Osteoblast (primary cell): ENCODE measurements at regions not wholly inside any gene's neighbourhood (a gene's known extent, or its start where the extent isn't known, plus 50 kb on each side); places are given as distances from the start of the nearest gene placed in this dataset.

Source experiments
- DNase-seq: peaks from one replicate; pipeline ENCODE4 v3.0.0; 2011; ENCODE audit warnings: low spot score, mixed read lengths; ENCODE audit not compliant: insufficient read length; ENCODE audit errors: missing footprints
- H2AFZ ChIP-seq: 2 replicates; pipeline ENCODE4 v1.6.0; 2011; ENCODE audit warnings: mild to moderate bottlenecking, low read length
- H3K27ac ChIP-seq: 2 replicates; pipeline ENCODE4 v1.5.1; 2011; ENCODE audit warnings: mild to moderate bottlenecking, low read depth, low read length, moderate library complexity
- H3K27me3 ChIP-seq: 2 replicates; pipeline ENCODE4 v1.6.0; 2012; ENCODE audit warnings: mild to moderate bottlenecking, control low read depth, inconsistent platforms, low read length, moderate library complexity; ENCODE audit not compliant: insufficient read depth
- H3K36me3 ChIP-seq: 2 replicates; pipeline ENCODE4 v1.5.1; 2011; ENCODE audit warnings: mild to moderate bottlenecking, low read length, control low read depth, moderate library complexity; ENCODE audit not compliant: insufficient read depth
- H3K4me1 ChIP-seq: 2 replicates; pipeline ENCODE4 v1.5.1; 2011; ENCODE audit warnings: mild to moderate bottlenecking, low read length, control low read depth, moderate library complexity; ENCODE audit not compliant: insufficient read depth
- H3K4me2 ChIP-seq: 2 replicates; pipeline ENCODE4 v1.6.0; 2011; ENCODE audit warnings: mild to moderate bottlenecking, low read length; ENCODE audit not compliant: insufficient read depth
- H3K4me3 ChIP-seq: fragments of 200-600 bp; sonication (generic); 3 replicates; pipeline ENCODE4 v1.5.1; 2012; ENCODE audit warnings: mild to moderate bottlenecking, low read length, inconsistent platforms; ENCODE audit not compliant: insufficient read depth
- H3K79me2 ChIP-seq: 2 replicates; pipeline ENCODE4 v1.6.0; 2012; ENCODE audit warnings: mild to moderate bottlenecking, low read length, control low read depth, inconsistent platforms; ENCODE audit not compliant: insufficient read depth
- H3K9me3 ChIP-seq: 2 replicates; pipeline ENCODE4 v1.5.1; 2011; ENCODE audit warnings: low read depth, low read length, control low read depth
- H4K20me1 ChIP-seq: 2 replicates; pipeline ENCODE4 v1.6.0; 2012; ENCODE audit warnings: mild to moderate bottlenecking, low read length, control low read depth; ENCODE audit not compliant: insufficient read depth
- CTCF ChIP-seq: IDR thresholded peaks from 2 replicates; pipeline ENCODE4 v1.5.1; 2011; ENCODE audit warnings: mild to moderate bottlenecking, low read depth, low read length, moderate library complexity; ENCODE audit errors: extremely low read depth

- H3K4me2 ChIP-seq: no peak overlapping the region
- no peak for DNase-seq
- H3K9me3 ChIP-seq: no peaks in the 10 kb centered on the region
- no peaks in the 10 kb centered on the region for H4K20me1 ChIP-seq
- H3K79me2 ChIP-seq: no peaks in the 10 kb centered on the region
- H3K4me3 ChIP-seq: no peak overlapping the region
- no peak overlapping the region for H3K27ac ChIP-seq
- H3K27me3 ChIP-seq: no peaks in the 10 kb centered on the region
- H3K4me1 ChIP-seq: no peaks in the 10 kb centered on the region
- no peak for TF ChIP-seq CTCF
- no peak overlapping the region for H2AFZ ChIP-seq
- H3K36me3 ChIP-seq: no peaks in the 10 kb centered on the region
These were observed 983.7 kb upstream of the FLRT2 start for GRCh38 chr14:84546236-84546635.

GRCh38 chr14:84554136-84554535, 975.8 kb upstream of the FLRT2 start:
- Histone ChIP-seq H3K79me2 (no peaks in the 10 kb centered on the region), H3K4me2 (no peak overlapping the region), H2AFZ (no peak overlapping the region), H3K27ac (no peak overlapping the region), H3K4me3 (no peak overlapping the region), H3K36me3 (no peaks in the 10 kb centered on the region), H3K27me3 (no peaks in the 10 kb centered on the region), H3K9me3 (peaks cover 2% of the 10 kb centered on the region), H4K20me1 (no peaks in the 10 kb centered on the region), H3K4me1 (no peaks in the 10 kb centered on the region)
- no peak for TF ChIP-seq CTCF
- no peak for DNase-seq

GRCh38 chr14:84555493-84555892, 974.5 kb upstream of the FLRT2 start:
- Histone ChIP-seq H3K27me3 (no peaks in the 10 kb centered on the region), H3K4me3 (no peak overlapping the region), H3K4me2 (no peak overlapping the region), H3K79me2 (no peaks in the 10 kb centered on the region), H3K36me3 (no peaks in the 10 kb centered on the region), H3K27ac (no peak overlapping the region), H3K9me3 (peaks cover 2% of the 10 kb centered on the region), H4K20me1 (no peaks in the 10 kb centered on the region), H2AFZ (no peak overlapping the region), H3K4me1 (no peaks in the 10 kb centered on the region)
- DNase-seq: no peak
- no peak for TF ChIP-seq CTCF

- no peak overlapping the region for H2AFZ ChIP-seq
- no peaks in the 10 kb centered on the region for H3K36me3 ChIP-seq
- DNase-seq: no peak
- H3K4me2 ChIP-seq: no peak overlapping the region
- H4K20me1 ChIP-seq: no peaks in the 10 kb centered on the region
- H3K9me3 ChIP-seq: no peaks in the 10 kb centered on the region
- H3K27ac ChIP-seq: no peak overlapping the region
- H3K4me3 ChIP-seq: no peak overlapping the region
- H3K79me2 ChIP-seq: no peaks in the 10 kb centered on the region
- H3K27me3 ChIP-seq: no peaks in the 10 kb centered on the region
- no peaks in the 10 kb centered on the region for H3K4me1 ChIP-seq
- no peak for TF ChIP-seq CTCF
These were observed 963.8 kb upstream of the FLRT2 start for GRCh38 chr14:84566109-84566508.
